HepG2 (cell line): ENCODE measurements at regions not wholly inside any gene's neighbourhood (a gene's known extent, or its start where the extent isn't known, plus 50 kb on each side); places are given as distances from the start of the nearest gene placed in this dataset.

Source experiments
- ARHGAP35 ChIP-seq: sonication (generic); formaldehyde crosslinking; IDR thresholded peaks from 2 replicates; pipeline ENCODE4 v1.9.0; 2022; ENCODE audit warnings: mild to moderate bottlenecking, inconsistent platforms, moderate library complexity, missing genetic modification reagents, borderline replicate concordance
- ARID5B ChIP-seq: IDR thresholded peaks from 2 replicates; pipeline ENCODE4 v1.4.0; 2020; ENCODE audit warnings: mild to moderate bottlenecking, missing genetic modification reagents
- ELF3 ChIP-seq: IDR thresholded peaks from 2 replicates; pipeline ENCODE4 v1.6.1; 2016; ENCODE audit warnings: missing genetic modification reagents, missing compliant biosample characterization
- EZH2 ChIP-seq: conservative IDR thresholded peaks from 2 replicates; pipeline ENCODE4 v1.6.1; 2012; ENCODE audit warnings: mild to moderate bottlenecking, low read depth, low read length, moderate library complexity
- HMGXB4 ChIP-seq, 2 experiments: sonication (generic) in 1 of 2; formaldehyde crosslinking in 1 of 2; IDR thresholded peaks; 2 replicates each; pipeline versions ENCODE4 v1.4.0 to v1.6.1; 2018 to 2020; ENCODE audit warnings: missing genetic modification reagents in 2 of 2, borderline replicate concordance in 1 of 2, low read depth in 1 of 2, mild to moderate bottlenecking in 1 of 2, missing biosample characterization in 1 of 2
- HOXD1 ChIP-seq: sonication (generic); formaldehyde crosslinking; IDR thresholded peaks from 2 replicates; pipeline ENCODE4 v1.5.0; 2020; ENCODE audit warnings: missing genetic modification reagents
- KLF16 ChIP-seq, 2 experiments: sonication (generic) in 1 of 2; formaldehyde crosslinking in 1 of 2; IDR thresholded peaks; 2 replicates each; pipeline versions ENCODE4 v1.6.1 to v1.8.0; 2016 to 2023; ENCODE audit warnings: missing genetic modification reagents in 2 of 2, missing compliant biosample characterization in 1 of 2
- MIER2 ChIP-seq: IDR thresholded peaks from 2 replicates; pipeline ENCODE4 v1.6.1; 2016; ENCODE audit warnings: missing biosample characterization, missing genetic modification reagents
- RAD21 ChIP-seq: fragments of 450-650 bp; formaldehyde crosslinking; IDR thresholded peaks from 2 replicates; pipeline ENCODE4 v1.5.0; 2020; ENCODE audit warnings: mild to moderate bottlenecking
- SKI ChIP-seq: fragments of 450-650 bp; IDR thresholded peaks from one replicate; pipeline ENCODE4 v1.6.1; 2018; ENCODE audit warnings: mild to moderate bottlenecking; ENCODE audit not compliant: partially characterized antibody
- SOX5 ChIP-seq: IDR thresholded peaks from 2 replicates; pipeline ENCODE4 v1.6.1; 2016; ENCODE audit warnings: borderline replicate concordance
- SSRP1 ChIP-seq: IDR thresholded peaks from 2 replicates; pipeline ENCODE4 v1.6.1; 2016; ENCODE audit warnings: control low read depth
- ZNF20 ChIP-seq: sonication (generic); formaldehyde crosslinking; IDR thresholded peaks from 2 replicates; pipeline ENCODE4 v1.4.0; 2020; ENCODE audit warnings: mild to moderate bottlenecking, moderate library complexity, missing genetic modification reagents
- ZNF251 ChIP-seq: sonication (generic); formaldehyde crosslinking; IDR thresholded peaks from 2 replicates; pipeline ENCODE4 v1.9.0; 2021; ENCODE audit warnings: mild to moderate bottlenecking, missing genetic modification reagents
- ZNF563 ChIP-seq: sonication (generic); formaldehyde crosslinking; IDR thresholded peaks from 2 replicates; pipeline ENCODE4 v1.8.0; 2022; ENCODE audit warnings: mild to moderate bottlenecking, moderate library complexity, missing genetic modification reagents
- ZNF564 ChIP-seq: sonication (generic); formaldehyde crosslinking; IDR thresholded peaks from 2 replicates; pipeline ENCODE4 v1.8.1; 2023; ENCODE audit warnings: mild to moderate bottlenecking, missing genetic modification reagents
- ZNF574 ChIP-seq: sonication (generic); formaldehyde crosslinking; IDR thresholded peaks from 2 replicates; pipeline ENCODE4 v1.4.0; 2020; ENCODE audit warnings: missing genetic modification reagents
- ZNF782 ChIP-seq: sonication (generic); formaldehyde crosslinking; IDR thresholded peaks from 2 replicates; pipeline ENCODE4 v1.4.0; 2020; ENCODE audit warnings: missing genetic modification reagents, mild to moderate bottlenecking, borderline replicate concordance
- ZSCAN30 ChIP-seq: sonication (generic); formaldehyde crosslinking; IDR thresholded peaks from 2 replicates; pipeline ENCODE4 v1.5.0; 2020; ENCODE audit warnings: mild to moderate bottlenecking, missing genetic modification reagents
- TF ChIP-seq, protein P1 (sequence below): sonication (generic); formaldehyde crosslinking; IDR thresholded peaks from 2 replicates; pipeline ENCODE4 v1.4.0; 2020; ENCODE audit warnings: missing genetic modification reagents

- TF ChIP-seq, protein P1, sequence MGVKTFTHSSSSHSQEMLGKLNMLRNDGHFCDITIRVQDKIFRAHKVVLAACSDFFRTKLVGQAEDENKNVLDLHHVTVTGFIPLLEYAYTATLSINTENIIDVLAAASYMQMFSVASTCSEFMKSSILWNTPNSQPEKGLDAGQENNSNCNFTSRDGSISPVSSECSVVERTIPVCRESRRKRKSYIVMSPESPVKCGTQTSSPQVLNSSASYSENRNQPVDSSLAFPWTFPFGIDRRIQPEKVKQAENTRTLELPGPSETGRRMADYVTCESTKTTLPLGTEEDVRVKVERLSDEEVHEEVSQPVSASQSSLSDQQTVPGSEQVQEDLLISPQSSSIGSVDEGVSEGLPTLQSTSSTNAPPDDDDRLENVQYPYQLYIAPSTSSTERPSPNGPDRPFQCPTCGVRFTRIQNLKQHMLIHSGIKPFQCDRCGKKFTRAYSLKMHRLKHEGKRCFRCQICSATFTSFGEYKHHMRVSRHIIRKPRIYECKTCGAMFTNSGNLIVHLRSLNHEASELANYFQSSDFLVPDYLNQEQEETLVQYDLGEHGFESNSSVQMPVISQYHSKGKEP (CRISPR knock-in tag), result no peak
- TF ChIP-seq MIER2 (CRISPR knock-in tag) (no peak), HMGXB4 (CRISPR knock-in tag; IDR thresholded peaks at IDR 0.05; ENCODE audit: borderline replicate concordance in 1 of 2, low read depth in 1 of 2) (0 out of 4 replicates have a peak, but pooled peaks of 1 of the 2 experiments have one; percentile 34), ARHGAP35 (CRISPR knock-in tag) (no peak), ZNF251 (CRISPR knock-in tag) (no peak), SSRP1 (CRISPR knock-in tag) (no peak), ELF3 (CRISPR knock-in tag) (peak; percentile 87), KLF16 (CRISPR knock-in tag; IDR thresholded peaks at IDR 0.05) (0 out of 4 replicates have a peak, but pooled peaks of 1 of the 2 experiments have one; percentile 29), SKI (no peak), ARID5B (CRISPR knock-in tag) (0 out of 2 replicates have a peak, but pooled peaks have one; percentile 9), ZNF574 (CRISPR knock-in tag) (peak; percentile 54; the same call in 1 of the 2 replicates), ZSCAN30 (CRISPR knock-in tag) (no peak), ZNF20 (CRISPR knock-in tag) (no peak), ZNF563 (CRISPR knock-in tag) (no peak), SOX5 (CRISPR knock-in tag) (no peak), HOXD1 (no peak), RAD21 (CRISPR knock-in tag) (peak; percentile 49; the same call in 1 of the 2 replicates), ZNF782 (CRISPR knock-in tag) (no peak), ZNF564 (no peak), EZH2 (no peak)
Observed at GRCh38 chr6:141988954-141989705, 143.6 kb upstream of the GJE1 start (continued).
